Astrocyte of the cerebellum (primary cell): ENCODE measurements at regions not wholly inside any gene's neighbourhood (a gene's known extent, or its start where the extent isn't known, plus 50 kb on each side); places are given as distances from the start of the nearest gene placed in this dataset.
"Not testable (repeated sequence)": the region's sequence is repeated elsewhere in the genome, so short reads cannot be mapped to it uniquely, and the experiment has no call there.

ENCODE experiments used
- DNase-seq: peaks from one replicate; pipeline ENCODE4 v3.0.0-alpha.2; 2011; ENCODE audit warnings: low read depth
- H3K4me3 ChIP-seq: 2 replicates; pipeline ENCODE4 v1.5.1; 2011; ENCODE audit warnings: mild to moderate bottlenecking, low read depth, low read length, moderate library complexity
- in situ Hi-C: cut with HindIII; loops from 2 replicates; pipeline ENCODE4 v1.10.0; 2017; ENCODE audit warnings: low sequenced_read_pairs
- TF ChIP-seq, protein P1 (sequence below): IDR thresholded peaks from 2 replicates; pipeline ENCODE4 v1.5.1; 2012; ENCODE audit warnings: low read length, low read depth, moderate library complexity, mild to moderate bottlenecking; ENCODE audit errors: missing control alignments

DNA sequence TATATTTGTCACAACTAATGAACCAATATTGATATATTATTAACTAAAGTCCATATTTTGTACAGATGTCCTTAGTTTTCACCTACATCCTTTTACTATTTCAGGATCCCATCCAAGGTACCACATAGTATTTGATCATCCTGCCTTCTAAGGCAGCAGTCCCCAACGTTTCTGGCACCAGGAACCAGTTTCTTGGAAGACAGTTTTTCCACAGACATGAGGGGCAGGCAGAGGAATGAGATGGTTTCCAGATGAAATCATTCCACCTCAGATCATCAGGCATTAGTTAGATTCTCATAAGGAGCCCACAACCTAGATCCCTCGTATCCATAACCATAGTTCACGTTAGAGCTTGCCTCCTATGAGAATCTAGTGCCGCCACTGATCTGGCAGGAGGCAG lies 82.8 kb upstream of the BCL2L14 start:
- TF ChIP-seq, protein P1, sequence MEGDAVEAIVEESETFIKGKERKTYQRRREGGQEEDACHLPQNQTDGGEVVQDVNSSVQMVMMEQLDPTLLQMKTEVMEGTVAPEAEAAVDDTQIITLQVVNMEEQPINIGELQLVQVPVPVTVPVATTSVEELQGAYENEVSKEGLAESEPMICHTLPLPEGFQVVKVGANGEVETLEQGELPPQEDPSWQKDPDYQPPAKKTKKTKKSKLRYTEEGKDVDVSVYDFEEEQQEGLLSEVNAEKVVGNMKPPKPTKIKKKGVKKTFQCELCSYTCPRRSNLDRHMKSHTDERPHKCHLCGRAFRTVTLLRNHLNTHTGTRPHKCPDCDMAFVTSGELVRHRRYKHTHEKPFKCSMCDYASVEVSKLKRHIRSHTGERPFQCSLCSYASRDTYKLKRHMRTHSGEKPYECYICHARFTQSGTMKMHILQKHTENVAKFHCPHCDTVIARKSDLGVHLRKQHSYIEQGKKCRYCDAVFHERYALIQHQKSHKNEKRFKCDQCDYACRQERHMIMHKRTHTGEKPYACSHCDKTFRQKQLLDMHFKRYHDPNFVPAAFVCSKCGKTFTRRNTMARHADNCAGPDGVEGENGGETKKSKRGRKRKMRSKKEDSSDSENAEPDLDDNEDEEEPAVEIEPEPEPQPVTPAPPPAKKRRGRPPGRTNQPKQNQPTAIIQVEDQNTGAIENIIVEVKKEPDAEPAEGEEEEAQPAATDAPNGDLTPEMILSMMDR = no peak
- in situ Hi-C loops = no loop called here
- no peak for DNase-seq
- no peak overlapping the region for H3K4me3 ChIP-seq

DNA sequence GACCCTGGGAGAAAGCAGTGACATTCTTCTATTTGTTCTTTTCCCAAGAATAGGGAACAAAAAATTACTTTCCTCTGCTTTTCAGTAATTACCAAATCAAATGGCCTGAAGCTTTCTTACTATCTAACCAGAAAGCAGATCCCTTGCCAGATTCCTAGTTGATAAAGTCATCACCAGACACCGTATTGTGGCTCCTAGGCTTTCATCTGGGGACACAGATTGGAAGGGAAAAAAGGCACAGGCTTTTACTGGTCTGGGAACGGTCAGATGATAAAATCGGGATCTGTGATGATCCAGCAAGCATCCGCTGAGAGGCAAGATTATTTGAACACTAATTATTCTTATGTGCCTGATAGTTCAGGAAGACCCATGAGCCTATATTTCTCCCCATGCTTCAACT lies 79.1 kb upstream of the BCL2L14 start:
- TF ChIP-seq, protein P1 = no peak
- H3K4me3 ChIP-seq = no peak overlapping the region
- no peak for DNase-seq
- in situ Hi-C loops = no loop called here

DNA sequence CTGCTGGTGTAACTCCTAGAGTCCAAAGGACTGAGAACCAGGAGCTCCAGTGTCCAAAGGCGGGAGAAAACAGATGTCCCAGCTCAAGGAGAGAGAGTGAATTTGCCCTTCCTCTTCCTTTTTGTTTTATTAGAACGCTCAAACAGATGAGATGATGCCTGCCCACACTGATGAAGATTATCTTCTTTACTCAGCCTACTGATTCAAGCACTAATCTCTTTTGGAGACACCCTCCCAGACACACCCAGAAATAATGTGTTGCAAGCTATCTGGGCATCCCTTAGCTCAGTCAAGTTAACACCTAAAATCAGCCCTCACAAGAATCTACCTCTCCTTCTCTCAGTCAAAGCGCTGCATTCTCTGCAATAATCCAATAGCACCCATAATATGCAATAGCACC lies 78.2 kb upstream of the BCL2L14 start:
- in situ Hi-C loops = no loop called here
- TF ChIP-seq, protein P1 = no peak
- DNase-seq = no peak
- H3K4me3 ChIP-seq = no peak overlapping the region

DNA sequence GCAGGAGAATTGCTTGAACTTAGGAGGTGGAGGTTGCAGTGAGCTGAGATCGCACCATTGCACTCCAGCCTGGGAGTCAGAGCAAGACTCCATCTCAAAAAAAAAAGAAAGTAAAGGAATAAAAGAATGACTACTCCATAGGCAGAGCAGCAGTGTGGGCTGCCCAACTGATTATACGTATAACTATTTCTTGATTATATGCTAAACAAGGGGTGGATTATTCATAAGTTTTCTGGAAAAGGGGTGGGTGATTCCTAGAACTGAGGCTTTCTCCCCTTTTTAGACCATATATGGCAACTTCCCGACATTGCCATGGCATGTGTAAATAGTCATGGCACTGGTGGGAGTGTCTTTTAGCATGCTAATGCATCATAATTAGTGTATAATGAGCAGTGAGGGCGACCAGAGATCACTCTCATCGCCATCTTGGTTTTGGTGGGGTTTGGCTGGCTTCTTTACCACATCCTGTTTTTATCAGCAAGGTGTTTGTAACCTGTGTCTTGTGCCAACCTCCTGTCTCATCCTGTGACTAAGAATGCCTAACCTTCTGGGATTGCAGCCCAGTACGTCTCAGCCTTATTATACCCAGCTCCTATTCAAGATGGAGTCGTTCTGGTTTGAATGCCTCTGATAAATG lies 72.3 kb upstream of the BCL2L14 start:
- DNase-seq, in situ Hi-C loops, H3K4me3 ChIP-seq: not testable (repeated sequence)

DNA sequence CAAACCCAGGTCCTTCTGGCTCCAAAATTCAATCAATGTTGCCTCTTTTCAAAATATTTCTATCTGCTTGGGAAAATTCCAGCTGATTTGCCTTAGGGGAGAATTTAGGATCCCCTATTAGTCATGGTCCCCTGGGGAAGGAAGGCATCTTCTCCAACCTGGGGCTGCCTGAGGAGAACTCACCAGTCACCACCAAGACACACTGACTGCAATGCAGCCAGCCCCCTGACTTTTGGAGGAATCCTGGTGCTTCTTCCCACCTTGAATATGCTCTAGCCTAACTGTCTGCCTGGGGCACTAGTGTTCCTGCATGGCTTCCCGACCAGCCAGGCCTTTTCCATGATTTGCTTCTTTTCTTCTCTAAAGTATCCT lies 71.8 kb upstream of the BCL2L14 start:
- no peak for DNase-seq
- TF ChIP-seq, protein P1 = no peak
- in situ Hi-C loops = no loop called here
- H3K4me3 ChIP-seq = no peak overlapping the region

DNA sequence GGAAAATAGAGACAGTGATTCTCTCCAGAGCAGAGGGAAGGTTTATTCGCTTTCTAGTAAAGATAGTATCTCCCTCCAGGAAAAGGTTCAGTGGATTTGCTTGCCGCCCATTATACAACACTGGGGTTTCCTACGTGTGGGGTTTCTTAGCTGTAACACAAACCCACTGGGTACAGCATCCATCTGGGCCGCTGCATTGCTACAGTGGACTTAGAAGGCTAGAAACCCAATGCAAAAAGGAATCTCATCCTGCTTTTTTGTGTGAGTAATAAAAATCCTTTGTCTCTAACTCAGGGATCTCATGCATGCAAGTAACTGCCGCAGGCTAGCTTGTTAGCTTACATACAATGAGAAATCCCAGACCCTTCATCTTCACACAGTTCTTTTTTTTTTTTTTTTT lies 67.1 kb upstream of the BCL2L14 start:
- no peak overlapping the region for H3K4me3 ChIP-seq
- TF ChIP-seq, protein P1 = no peak
- no peak for DNase-seq
- in situ Hi-C loops = no loop called here

DNA sequence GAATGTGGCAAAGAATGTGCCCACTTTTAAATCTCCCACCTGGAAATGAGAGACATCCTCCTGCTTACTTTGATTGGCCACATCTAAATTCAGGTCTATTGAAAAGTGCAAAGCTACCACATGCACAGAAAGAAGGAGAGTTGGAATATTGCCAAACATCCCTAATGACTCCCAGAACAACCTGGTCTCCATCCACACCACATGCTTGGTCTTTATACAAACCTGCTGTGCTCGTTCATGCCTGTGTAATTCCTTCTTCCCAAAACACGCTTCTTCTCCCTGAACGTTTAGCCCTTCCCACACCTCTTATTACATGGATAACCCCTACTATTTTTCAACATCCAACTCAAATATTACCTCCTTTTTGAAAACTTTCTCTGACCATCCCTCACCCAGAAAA lies 66.2 kb upstream of the BCL2L14 start:
- peak; percentile 76 for DNase-seq
- H3K4me3 ChIP-seq = no peak overlapping the region
- TF ChIP-seq, protein P1 = no peak
- in situ Hi-C loops = no loop called here
